C4-2B (cell line): ENCODE measurements at regions not wholly inside any gene's neighbourhood (a gene's known extent, or its start where the extent isn't known, plus 50 kb on each side); places are given as distances from the start of the nearest gene placed in this dataset.

Source experiments
- CTCF ChIP-seq: fragments of 450-650 bp; conservative IDR thresholded peaks from 2 replicates; pipeline ENCODE4 v1.5.1; 2017; ENCODE audit warnings: mild to moderate bottlenecking
- ZFX ChIP-seq: fragments of 450-650 bp; IDR thresholded peaks from 2 replicates; pipeline ENCODE4 v1.6.1; 2017

- TF ChIP-seq CTCF (no peak), ZFX (no peak)
Measured at GRCh38 chr10:118920206-118920605, 109.3 kb upstream of the NANOS1 start.
